Hippocampal formation (tissue), 2 donors: ENCODE measurements at regions not wholly inside any gene's neighbourhood (a gene's known extent, or its start where the extent isn't known, plus 50 kb on each side); places are given as distances from the start of the nearest gene placed in this dataset.

Source experiments
- DNase-seq, 2 donors: peaks; one replicate each; lab custom pipeline; 2025; lab: John Stamatoyannopoulos, UW

- no peak for DNase-seq
These were observed 120.9 kb upstream of the ZC3H12C start for GRCh38 chr11:109972181-109972715.

GRCh38 chr11:109972939-109973338, 120.3 kb upstream of the ZC3H12C start:
- no peak for DNase-seq

GRCh38 chr11:109973486-109973885, 119.7 kb upstream of the ZC3H12C start:
- no peak for DNase-seq

GRCh38 chr11:109974523-109974922, 118.7 kb upstream of the ZC3H12C start:
- DNase-seq, result no peak

- no peak for DNase-seq
These were observed 114.3 kb upstream of the ZC3H12C start for GRCh38 chr11:109978895-109979294.

GRCh38 chr11:109981031-109981636, 112.1 kb upstream of the ZC3H12C start:
- no peak for DNase-seq

GRCh38 chr11:109983358-109983757, 109.8 kb upstream of the ZC3H12C start:
- DNase-seq, result no peak

GRCh38 chr11:109984634-109985289, 108.4 kb upstream of the ZC3H12C start:
- no peak for DNase-seq

GRCh38 chr11:109986488-109986887, 106.7 kb upstream of the ZC3H12C start:
- DNase-seq, result no peak

GRCh38 chr11:109991835-109992234, 101.4 kb upstream of the ZC3H12C start:
- DNase-seq, result no peak

GRCh38 chr11:109993786-109994185, 99.4 kb upstream of the ZC3H12C start:
- DNase-seq, result no peak

GRCh38 chr11:109994907-109995306, 98.3 kb upstream of the ZC3H12C start:
- no peak for DNase-seq

- no peak for DNase-seq
These were observed 97.1 kb upstream of the ZC3H12C start for GRCh38 chr11:109996060-109996459.

GRCh38 chr11:109998921-109999320, 94.3 kb upstream of the ZC3H12C start:
- peak in 1 of 2 donors; percentile 33 for DNase-seq

- DNase-seq, result no peak
These were observed 93.1 kb upstream of the ZC3H12C start for GRCh38 chr11:110000031-110000502.

GRCh38 chr11:110000850-110001249, 92.3 kb upstream of the ZC3H12C start:
- DNase-seq, result no peak

GRCh38 chr11:110003426-110003825, 89.8 kb upstream of the ZC3H12C start:
- no peak for DNase-seq

GRCh38 chr11:110011595-110011994, 81.6 kb upstream of the ZC3H12C start:
- no peak for DNase-seq

- DNase-seq, result no peak
These were observed 77.5 kb upstream of the ZC3H12C start for GRCh38 chr11:110015695-110016094.

GRCh38 chr11:110019675-110020074, 73.5 kb upstream of the ZC3H12C start:
- DNase-seq, result no peak

- DNase-seq, result no peak
These were observed 70.6 kb upstream of the ZC3H12C start for GRCh38 chr11:110022548-110022947.

GRCh38 chr11:110023711-110024110, 69.5 kb upstream of the ZC3H12C start:
- no peak for DNase-seq

- peak; percentile 27 to 49 for DNase-seq
These were observed 66.2 kb upstream of the ZC3H12C start for GRCh38 chr11:110026858-110027626.
